BE2C (cell line): ENCODE measurements at regions not wholly inside any gene's neighbourhood (a gene's known extent, or its start where the extent isn't known, plus 50 kb on each side); places are given as distances from the start of the nearest gene placed in this dataset.

Source experiments
- DNase-seq: peaks from one replicate; pipeline ENCODE4 v3.0.0-alpha.2; 2020
- H3K27me3 ChIP-seq: fragments of 250-450 bp; sonication (Bioruptor Pico); 2 replicates; pipeline ENCODE4 v1.5.1; 2020; ENCODE audit warnings: mild to moderate bottlenecking
- H3K36me3 ChIP-seq: fragments of 250-450 bp; sonication (Bioruptor Pico); 2 replicates; pipeline ENCODE4 v1.5.1; 2020; ENCODE audit warnings: mild to moderate bottlenecking
- H3K4me1 ChIP-seq: fragments of 250-450 bp; sonication (Bioruptor Pico); 2 replicates; pipeline ENCODE4 v1.5.1; 2020
- H3K4me3 ChIP-seq: 2 replicates; pipeline ENCODE4 v1.5.1; 2011; ENCODE audit warnings: low read depth, low read length
- H3K9me3 ChIP-seq: fragments of 250-450 bp; sonication (Bioruptor Pico); 2 replicates; pipeline ENCODE4 v1.5.1; 2020
- TF ChIP-seq, protein P1 (sequence below): IDR thresholded peaks from 2 replicates; pipeline ENCODE4 v1.5.1; 2012; ENCODE audit warnings: mild to moderate bottlenecking, low read depth, low read length

DNA sequence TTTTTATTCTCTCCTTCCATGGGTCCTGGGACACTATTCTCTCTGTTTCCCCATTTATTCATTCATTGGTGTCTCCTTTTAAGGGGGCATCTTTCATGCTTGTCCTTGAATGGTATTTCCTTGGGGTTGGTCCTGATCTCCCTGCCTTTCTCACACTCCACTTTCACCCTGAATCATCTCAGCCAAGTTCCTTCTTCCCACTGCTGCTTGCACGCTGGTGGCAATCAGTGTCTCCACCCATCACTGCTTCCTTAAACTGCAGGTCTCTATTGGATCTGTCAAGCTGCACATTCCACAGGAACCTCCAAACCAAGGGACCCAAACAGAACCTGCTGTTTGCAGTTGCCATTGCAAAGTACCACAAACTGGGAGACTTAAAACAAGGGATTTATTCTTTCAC lies 89.3 kb upstream of the SDK2 start:
- Histone ChIP-seq H3K4me1 (no peaks in the 10 kb centered on the region), H3K27me3 (peaks cover 12% of the 10 kb centered on the region), H3K9me3 (no peaks in the 10 kb centered on the region; the same call in 1 of the 2 replicates), H3K4me3 (no peak overlapping the region), H3K36me3 (no peaks in the 10 kb centered on the region)
- no peak for DNase-seq
- TF ChIP-seq, protein P1, sequence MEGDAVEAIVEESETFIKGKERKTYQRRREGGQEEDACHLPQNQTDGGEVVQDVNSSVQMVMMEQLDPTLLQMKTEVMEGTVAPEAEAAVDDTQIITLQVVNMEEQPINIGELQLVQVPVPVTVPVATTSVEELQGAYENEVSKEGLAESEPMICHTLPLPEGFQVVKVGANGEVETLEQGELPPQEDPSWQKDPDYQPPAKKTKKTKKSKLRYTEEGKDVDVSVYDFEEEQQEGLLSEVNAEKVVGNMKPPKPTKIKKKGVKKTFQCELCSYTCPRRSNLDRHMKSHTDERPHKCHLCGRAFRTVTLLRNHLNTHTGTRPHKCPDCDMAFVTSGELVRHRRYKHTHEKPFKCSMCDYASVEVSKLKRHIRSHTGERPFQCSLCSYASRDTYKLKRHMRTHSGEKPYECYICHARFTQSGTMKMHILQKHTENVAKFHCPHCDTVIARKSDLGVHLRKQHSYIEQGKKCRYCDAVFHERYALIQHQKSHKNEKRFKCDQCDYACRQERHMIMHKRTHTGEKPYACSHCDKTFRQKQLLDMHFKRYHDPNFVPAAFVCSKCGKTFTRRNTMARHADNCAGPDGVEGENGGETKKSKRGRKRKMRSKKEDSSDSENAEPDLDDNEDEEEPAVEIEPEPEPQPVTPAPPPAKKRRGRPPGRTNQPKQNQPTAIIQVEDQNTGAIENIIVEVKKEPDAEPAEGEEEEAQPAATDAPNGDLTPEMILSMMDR, result no peak

DNA sequence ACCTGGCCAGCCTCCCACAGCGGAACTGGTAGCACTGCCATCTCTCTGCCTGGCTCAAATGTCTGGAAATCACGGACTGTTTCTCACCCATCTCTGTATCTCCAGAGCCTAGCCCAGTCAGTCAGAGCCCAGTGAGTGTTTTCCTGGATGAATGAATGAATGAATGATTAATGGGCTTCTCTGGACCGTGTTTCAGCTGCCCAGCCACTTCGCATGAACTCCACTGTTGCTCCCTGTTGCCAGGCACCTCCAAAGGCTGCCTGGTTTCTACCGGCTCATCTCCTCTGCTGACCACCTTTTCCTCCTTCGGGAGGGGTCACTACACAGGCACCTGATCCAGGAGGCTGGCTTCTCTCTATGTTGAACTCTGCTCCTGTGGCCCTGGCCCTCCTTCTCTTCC lies 91.0 kb upstream of the SDK2 start:
- TF ChIP-seq, protein P1, result no peak
- H3K36me3 ChIP-seq, result no peaks in the 10 kb centered on the region
- H3K4me1 ChIP-seq, result no peaks in the 10 kb centered on the region
- DNase-seq, result no peak
- H3K4me3 ChIP-seq, result no peak overlapping the region
- H3K27me3 ChIP-seq, result peaks cover 20% of the 10 kb centered on the region
- no peaks in the 10 kb centered on the region for H3K9me3 ChIP-seq

DNA sequence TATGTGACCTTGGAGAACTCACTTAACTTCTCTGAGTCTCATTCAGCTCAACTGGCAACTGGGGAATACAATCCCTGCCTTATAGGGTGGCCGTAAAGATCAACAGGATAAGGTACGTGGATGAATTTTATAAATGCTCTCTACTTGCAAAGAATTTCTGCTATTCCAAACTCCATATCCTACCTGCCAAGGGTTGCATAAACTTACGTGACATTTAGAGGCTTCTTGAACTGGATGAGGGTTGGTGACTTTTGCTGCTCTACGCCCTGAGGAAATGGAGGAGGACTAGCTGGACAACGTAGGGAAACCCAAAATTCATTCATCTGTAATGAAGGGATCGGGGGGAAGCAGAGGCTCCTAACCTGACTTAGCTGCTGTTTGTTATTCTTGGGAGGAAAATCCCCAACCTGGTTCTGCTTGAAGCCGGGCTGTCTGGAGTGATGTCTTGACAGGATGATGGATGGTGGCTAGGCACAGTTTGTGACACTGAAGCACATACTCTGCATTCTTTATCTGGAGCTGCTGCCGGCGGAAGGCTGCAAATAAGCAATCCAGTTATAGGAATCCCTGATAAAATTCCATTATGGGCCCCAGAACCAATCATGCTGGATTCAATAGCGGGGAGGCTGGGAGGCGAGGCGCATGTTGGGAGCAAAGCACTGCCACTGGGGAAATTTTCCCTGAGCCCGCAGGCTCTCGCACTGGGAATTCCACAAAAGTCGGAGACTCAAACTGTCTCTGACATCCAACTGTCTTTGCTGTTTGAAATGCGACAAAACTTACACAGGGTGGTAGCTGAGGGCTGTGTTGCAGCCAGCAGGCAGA lies 94.7 kb upstream of the SDK2 start:
- Histone ChIP-seq H3K36me3 (no peaks in the 10 kb centered on the region), H3K4me3 (no peak overlapping the region), H3K4me1 (no peaks in the 10 kb centered on the region), H3K27me3 (peaks cover 12% of the 10 kb centered on the region), H3K9me3 (no peaks in the 10 kb centered on the region)
- DNase-seq, result no peak
- TF ChIP-seq, protein P1, result no peak

DNA sequence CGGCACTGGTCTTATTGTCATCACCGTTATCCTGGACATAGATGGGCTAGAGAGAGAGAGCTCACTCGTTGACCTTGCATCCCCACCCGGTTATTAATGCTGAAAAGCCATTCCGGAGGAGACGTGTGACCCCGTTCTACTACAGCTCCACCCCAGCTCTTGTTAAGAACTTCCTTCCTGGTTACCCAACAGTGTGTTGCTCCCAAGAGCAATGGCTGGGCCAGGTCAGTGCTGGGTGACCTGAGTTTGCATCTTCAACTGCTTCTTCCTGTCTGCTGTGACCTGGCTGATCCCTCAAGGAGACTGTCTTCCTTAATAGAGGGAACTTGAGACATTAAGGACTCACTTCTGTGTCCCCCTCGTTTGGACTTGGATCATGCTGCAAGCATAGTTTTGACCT lies 96.1 kb upstream of the SDK2 start:
- TF ChIP-seq, protein P1, result no peak
- Histone ChIP-seq H3K9me3 (no peaks in the 10 kb centered on the region), H3K4me1 (no peaks in the 10 kb centered on the region), H3K36me3 (no peaks in the 10 kb centered on the region), H3K27me3 (peaks cover 8% of the 10 kb centered on the region), H3K4me3 (no peak overlapping the region)
- DNase-seq, result no peak

DNA sequence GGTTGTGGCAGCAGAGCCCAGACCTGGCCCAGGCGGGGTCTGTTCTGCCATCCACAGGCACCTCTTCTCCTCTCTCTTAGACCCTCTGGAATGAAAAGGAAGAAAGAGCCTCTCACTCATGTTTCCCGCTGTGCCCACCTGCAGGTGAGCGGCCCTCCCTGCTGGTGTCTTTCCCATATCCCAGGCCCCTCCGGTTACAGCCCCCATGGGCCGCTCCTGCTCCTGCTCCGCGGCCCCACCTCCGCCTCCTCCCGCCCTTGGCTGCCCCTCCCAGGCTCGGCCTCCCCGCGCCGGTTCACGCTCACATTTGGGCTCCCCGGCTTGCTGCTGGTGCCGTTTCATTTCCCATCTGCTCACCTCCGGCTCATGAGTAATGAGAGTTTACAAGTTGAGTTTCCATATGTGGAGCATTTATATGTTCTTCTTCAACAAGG lies 98.7 kb upstream of the SDK2 start:
- no peaks in the 10 kb centered on the region for H3K9me3 ChIP-seq
- no peaks in the 10 kb centered on the region for H3K4me1 ChIP-seq
- no peak overlapping the region for H3K4me3 ChIP-seq

More for the DNA sequence above, 98.7 kb upstream of the SDK2 start:
- Histone ChIP-seq H3K27me3 (peaks cover 8% of the 10 kb centered on the region), H3K36me3 (no peaks in the 10 kb centered on the region)
- TF ChIP-seq, protein P1, result no peak
- DNase-seq, result no peak
